CD4-positive, alpha-beta T cell treated with Interleukin-15 for 4 hours (primary cell): ENCODE measurements at regions not wholly inside any gene's neighbourhood (a gene's known extent, or its start where the extent isn't known, plus 50 kb on each side); places are given as distances from the start of the nearest gene placed in this dataset.

Source experiments
- DNase-seq: peaks from one replicate; pipeline ENCODE4 v3.0.0-alpha.2; 2020; ENCODE audit warnings: low spot score

DNA sequence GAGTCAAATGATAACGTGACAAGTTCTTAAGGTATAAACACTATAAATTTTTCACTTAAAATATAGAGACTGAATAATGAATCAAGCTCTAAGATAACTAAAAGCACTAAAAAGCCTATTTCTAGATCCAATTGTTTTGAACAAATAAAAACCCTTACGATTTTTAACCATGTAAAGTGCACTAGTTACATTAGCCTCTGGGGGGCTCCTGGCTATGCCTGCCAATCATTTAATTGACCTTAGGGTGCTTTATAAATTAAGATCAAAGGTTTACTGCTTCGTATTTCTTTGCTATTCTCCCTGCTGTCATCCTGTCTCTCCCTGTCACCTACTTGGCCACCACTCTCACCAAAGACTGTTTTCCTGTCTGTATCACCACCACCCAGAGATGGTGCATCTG is 133.4 kb downstream of the ESM1 start:
- no peak for DNase-seq

DNA sequence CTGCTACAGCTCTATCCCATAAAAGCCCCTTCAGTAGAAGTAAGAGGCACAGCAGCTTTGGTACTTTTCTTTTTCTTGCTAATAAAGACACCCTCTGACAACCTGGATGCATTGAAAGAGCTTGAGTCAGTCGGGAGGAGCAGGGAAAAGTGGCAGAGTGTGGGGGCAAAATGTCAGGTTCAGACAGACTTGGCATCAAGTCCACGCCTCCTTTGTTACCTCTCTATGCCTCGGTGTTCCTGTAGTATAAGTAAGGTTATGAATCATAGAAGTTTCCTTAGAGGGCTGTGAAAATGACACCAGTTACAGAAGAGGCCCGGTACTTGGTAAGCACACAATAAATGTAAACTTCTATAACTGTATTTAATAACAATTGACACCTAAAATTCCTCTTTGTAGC is 133.9 kb downstream of the ESM1 start:
- DNase-seq, result no peak

DNA sequence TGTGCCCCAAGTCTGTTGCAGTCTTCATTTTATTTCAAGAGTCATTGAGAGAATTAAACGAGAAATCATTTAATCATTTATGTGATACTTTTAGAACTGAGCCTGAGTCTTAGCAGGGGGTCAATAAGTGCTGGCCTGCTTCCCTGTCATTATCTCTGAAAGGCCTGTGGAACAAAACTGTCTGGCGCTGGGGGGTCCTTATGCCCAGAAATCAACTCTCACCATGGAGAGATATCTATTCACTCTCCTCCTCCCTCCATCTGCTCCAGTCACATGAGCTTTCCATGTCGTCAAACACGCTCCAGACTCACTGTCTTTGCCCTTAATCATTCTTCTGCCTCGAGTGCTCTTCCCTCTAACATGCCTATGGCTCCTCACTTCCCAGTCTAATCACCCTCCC is 136.8 kb downstream of the ESM1 start:
- DNase-seq, result no peak

DNA sequence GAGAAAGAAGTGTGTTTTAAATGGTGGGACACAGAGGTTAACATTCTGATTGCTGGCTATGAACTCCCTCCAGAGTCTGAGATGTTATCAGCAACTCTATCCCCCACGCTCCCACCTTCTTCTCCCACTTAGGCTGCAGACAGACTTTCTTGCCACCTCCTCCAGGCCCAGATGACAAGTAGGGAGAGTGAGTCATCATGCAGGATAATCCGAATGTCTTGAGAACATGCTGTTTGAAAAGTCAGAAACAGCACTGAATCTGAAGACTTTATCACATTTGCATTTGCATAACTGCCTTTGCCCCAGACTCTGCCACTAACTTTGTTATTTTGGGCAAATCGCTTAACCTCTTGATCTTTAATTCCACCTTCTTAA is 139.8 kb downstream of the ESM1 start:
- DNase-seq, result no peak

DNA sequence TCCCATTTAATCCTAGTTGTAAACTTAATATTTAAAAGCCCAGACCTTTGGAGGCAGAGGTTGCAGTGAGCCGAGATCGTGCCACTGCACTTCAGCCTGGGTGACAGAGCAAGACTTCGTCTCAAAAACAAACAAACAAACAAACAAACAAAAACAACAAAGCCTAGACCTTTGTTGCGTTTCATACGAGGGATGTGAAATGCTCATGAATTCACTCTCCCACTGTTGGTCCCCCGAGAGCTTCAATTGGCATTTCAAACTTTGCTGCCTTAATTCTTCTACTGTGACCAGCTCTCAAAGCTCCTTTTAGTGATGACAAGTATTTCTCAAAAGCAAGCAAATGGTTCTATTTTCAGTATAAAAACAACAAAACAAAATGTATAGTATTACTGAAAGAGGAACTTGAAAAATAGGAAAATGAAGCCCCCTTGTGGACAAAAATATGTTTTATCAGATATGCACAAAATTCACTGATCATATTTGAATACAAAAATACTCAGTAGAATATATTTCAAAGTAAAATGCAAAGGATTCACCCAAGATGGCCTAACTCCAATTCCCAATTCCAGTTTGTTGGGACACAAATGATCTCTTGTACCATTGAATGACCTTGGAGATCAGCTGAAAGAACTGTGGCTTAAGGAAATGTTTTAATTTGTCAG is 140.4 kb downstream of the ESM1 start:
- peak; percentile 59 for DNase-seq

DNA sequence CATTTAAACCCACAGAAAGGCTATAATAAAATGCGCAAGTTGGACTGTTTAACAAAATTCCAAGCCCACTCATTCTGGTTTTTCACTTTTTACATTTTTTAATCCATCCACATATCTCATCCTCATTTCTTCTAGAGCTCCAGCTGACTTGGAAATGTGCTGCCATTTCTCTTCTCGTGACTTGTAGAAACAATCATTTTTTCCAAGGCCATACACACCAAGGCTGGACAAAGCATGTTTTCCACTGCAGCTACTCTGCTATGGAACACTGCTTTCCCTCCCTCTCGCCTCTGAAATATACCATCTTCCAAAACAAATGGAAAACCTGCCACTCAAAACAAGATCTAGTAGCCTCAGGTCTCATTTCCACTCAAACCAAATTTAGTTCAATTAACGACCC is 141.1 kb downstream of the ESM1 start:
- DNase-seq, result no peak

DNA sequence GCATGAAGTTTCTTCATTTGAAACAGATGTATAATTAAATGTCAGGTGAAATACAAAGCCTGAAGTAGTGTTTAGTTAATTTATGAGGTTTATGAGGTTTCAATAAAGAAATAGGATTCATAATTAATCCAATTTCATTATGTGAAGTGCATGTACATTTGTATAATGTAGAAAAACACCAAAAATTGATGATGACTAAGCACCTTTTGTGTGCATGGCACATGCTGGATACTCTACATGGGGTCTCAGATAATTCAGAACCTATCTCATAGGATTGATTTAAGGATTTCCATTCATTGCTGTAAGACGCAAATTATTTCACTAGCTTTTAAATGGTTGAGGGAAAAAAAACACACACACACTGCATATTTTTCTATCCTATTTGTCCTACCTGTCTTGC is 143.9 kb downstream of the ESM1 start:
- DNase-seq, result no peak

DNA sequence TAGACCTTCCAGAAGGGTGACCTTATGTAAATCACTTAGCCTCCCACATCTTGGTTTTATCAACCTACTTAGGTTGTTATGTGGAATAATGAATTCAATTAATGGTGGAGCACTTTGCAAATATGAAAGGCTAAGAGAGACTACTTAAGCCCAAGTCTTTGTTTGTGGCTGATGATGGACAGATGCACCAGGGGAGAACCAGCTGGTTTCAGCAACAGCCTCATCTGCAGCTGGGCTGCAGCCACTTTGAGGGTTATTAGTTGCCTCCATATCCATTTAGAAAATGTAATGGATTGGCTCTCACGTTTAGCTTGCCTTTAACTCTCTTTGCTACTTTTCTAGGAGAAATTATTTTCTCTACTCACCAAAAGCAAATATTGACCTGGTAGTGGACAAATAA is 146.6 kb downstream of the ESM1 start:
- DNase-seq, result no peak

DNA sequence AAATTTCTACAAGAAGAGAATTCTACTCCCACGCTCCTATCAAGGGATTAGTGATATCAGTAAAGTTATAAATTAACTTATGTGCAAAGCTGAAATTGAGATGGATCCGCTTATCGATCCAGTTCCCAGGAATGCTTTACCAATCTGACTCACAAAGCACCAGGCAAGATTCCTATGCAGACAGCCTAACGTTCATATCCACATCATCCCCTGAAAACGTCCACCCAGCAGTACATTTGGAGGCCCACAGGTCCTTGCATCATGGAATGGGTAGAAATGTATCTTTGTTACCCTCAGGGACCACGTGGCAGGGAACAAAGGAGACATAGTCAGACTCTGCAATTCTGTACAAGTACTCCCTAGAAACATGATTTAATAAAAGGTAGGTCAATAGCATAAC is 147.4 kb downstream of the ESM1 start:
- DNase-seq, result no peak

DNA sequence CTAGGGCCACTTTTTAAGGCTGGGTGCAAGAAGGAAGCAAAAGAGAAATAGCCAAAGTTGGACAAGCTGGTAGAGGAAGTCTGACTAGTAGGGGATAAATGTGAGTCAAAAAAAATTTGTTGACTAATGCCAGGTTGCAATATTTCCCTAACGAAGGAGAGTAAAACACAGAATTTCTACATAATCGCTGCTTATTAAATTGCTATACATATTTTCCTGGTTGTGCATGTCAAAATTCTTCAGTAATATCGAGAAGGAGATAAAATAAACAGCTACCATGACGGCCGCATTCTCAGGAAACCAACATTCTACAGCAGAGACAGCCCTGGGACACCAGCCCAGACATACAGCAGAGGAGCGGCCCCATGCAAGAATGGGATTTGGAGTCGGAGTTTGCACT is 148.3 kb downstream of the ESM1 start:
- no peak for DNase-seq

DNA sequence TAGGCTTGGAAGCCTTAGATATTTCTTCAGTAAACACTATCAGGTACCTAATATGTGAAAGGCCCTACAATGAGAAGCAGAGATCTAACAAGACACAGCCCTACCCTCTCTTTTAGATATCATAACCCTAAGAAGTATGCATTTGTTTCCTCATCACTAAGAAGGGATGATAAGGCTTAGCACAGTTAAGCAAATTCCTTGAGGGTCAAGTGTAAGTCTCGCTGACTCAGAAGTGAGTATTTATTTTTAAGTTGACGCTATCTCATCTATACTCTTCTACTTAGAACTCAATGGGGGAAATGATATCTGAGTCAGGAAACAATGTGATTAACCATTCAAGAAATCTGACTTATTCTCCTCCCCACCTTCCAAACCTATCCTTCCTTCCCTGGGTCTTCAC is 149.7 kb downstream of the ESM1 start:
- no peak for DNase-seq

DNA sequence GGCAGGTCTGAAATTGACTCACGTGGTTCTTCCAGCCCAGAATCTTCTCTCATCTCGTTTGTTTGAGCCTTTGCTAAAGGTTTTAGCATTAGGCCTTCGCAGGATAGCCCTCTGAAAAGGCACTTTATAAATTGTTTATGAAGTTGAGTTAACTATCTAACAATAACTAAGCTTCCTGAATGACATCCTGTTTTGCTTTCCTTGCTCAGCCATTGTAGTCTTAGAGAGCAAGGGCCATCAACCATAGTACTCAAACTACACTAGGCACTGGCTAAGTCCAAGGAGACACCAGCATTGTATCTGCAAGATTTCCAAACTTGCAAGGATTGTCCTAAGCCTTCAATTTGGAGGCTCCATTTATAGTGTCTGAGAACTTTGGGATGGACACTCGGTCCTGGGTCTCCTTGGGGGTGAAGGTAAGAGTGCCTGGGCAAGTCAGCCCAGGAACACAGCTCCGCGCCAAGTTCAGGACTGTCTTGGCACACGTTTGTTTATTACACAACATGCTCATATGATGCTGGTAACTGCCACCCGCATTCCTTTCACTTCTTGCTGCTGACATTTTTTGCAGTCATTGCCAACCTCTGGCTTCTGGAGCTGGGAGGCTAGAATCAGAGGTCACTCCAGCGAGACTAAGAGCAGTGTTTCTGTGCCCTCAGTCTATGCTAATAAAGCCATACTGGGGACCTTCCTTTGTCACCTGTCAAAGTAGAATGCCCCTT is 151.1 kb downstream of the ESM1 start:
- no peak for DNase-seq

DNA sequence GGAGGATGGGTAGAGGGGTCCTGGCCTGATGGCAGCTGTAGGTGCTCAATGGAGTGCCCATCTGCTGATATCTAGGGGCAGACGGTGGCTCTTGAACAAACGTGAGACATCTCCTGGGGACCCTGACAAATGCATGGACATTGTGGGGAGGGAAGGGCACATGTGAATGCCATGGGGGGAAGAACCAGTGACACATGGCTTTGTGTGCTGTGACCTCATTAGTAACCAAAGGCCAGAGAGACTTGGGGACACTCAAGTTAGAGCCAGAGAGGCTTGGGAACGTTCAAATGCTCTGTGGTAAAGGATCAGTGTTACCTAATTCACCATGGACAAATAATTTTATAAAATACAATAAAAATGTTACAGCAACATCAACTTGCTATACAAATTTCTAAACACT is 151.8 kb downstream of the ESM1 start:
- no peak for DNase-seq

DNA sequence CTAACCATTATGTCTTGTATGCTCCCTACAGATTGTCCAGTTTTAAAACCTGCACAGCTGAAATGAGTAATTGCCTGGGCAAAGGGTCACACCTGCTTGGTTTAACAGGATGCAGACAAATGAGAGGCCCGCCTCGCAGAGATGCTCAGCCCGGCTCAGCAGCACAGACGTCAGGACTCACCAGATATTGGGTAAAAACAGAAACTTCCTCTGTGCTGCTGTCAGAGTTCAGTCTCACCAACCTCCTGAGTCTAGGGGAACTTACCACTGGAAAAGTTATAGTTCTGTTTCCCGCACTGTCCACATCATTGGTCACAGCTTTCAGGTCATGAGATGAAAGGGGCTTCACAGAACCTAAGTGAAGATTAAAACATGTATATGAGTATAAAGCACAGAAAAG is 152.5 kb downstream of the ESM1 start:
- DNase-seq, result no peak

DNA sequence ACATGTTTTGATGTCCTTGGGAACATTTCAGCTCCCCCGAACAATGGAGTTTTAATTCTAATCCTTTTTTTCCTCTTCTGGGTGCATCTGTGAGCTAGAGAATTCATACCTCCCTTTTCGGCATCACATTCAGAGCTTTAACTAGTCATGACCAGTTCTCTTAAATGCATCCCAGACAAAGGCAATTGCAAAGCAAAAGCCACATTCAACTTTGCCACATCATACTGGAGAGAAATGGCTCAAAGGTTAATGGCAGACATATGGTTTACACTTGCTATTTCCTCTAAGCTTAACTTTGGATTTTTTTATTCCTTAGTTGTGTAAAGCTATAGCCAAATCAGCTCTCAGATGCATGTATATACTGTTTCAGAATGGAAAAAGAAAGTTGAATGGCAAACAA is 153.3 kb downstream of the ESM1 start:
- no peak for DNase-seq

DNA sequence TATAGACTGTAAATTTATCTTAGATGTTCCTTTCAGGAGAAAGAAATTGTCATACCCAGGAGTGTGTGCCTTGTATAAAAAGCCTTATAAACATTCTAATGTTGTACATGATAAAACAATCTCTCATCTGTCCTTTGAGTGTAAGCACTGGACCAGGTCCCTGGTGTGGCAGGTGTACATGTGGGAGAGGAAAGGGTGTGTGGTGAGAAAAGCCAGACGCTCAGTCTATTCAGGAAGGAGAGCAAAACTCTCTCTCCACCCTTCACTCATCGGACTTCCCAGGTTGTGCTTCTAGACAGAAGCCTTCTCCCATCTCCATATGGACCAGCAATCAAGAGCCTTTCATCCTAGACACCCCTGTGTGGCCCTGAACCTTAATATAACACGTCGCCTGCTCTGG is 154.2 kb downstream of the ESM1 start:
- no peak for DNase-seq

DNA sequence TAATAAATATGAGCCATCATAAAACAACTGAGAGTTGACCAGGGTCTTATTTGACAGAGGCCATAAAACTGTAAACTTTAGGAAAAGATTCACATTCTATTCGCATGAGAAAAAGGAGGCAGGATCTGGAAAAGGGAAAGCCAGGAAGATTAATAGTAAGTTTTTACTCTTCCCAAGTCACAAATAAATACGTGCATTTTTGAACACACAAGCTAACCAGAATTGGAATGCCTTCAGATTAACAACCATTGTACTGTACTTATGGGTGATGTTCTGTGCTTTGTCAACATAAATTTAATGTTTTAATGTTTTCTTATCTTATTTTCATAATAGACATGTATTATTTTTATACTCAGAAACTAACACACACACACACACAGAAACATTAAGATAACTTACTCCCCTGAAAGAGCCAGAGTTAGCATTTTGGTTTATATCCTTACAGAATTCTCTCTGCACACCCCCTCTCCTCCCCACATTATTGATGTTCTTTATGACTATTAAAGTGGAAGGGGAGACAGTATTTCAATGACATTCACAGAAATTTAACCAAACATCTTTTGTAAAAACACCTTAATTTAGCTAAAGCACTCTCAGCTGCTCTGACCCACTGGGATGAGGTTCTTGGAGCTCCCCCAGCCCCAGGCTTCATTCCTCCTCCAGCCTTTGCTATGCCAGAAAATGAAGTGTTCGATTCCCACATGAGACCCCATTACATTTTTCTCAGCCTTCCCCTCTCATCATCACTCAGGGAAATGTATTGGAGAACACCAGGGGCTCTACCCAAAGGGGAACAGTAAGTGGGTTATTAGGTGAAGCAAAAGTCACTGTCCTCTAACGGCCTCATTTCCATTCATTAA is 155.5 kb downstream of the ESM1 start:
- no peak for DNase-seq

DNA sequence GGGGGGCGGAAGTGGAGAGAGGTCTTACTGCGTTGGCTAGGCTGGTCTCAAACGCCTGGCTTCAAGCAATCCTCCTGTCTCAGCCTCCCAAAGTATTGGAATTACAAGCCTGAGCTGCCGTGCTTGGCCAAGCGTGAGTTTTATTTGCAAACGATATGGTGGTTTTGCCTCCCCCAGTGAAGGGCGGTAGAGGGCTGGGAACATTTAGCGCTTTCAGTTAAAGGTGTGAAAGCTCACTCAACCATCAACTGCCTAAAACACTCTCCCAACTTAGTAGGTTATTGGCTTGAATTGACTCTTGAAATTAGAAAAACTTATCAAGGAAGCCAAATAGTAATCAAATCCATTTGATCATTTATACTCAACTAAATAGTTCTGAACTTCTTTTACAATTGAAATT is 156.3 kb downstream of the ESM1 start:
- no peak for DNase-seq

DNA sequence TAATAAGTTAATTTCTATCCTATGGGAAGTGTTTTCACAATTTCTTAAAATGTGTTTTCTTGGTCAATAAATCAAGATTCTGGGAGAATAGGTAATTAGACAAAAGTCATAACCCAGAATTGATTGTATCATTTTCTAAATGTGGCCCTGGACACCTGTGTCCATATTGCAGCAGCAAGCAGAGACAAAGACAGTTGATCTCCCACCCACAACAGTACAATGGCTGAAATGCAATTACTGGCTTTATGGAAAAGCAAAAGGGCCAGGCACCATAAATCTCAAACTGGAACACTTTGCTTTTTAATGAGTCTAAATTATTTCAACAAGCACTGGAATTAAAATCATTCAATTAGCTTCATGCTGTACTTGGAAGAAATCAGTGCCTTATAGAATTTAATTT is 157.2 kb downstream of the ESM1 start:
- no peak for DNase-seq

DNA sequence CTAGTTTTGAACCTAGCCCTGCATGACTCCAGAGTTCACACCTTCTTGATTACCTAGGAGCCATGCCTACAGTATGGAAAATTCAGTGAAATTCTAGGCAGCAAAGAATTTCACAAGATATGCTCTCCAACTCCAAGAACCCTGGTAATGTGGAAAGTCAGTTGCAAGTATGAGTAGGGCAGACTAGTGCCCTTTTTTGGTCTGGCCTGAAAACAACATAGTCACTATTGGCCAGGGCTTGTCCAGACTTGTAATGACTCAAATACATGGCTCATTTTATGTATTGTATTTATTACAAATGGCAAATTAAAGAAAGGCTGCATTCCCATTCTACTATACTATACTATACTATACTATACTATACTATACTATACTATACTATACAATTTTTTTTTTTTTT is 160.4 kb downstream of the ESM1 start:
- DNase-seq, result no peak

DNA sequence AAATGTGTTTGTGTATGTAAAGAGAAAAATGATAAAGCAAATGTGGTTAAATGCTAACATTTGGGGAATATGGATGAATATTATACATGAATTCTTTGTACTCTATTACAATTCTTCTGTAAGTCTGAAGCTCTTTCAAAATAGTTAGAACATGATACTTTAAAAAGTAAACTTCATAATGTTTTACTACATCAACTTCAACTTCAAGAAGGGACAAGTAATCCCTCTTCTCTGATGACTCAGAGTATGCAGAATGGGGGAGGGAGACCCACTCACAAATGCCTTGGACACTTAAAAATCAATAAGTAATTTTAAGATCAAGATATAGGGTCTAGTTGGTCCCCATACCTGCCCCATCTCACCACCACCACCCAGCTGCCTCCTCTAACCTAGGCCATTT is 162.4 kb downstream of the ESM1 start:
- no peak for DNase-seq

DNA sequence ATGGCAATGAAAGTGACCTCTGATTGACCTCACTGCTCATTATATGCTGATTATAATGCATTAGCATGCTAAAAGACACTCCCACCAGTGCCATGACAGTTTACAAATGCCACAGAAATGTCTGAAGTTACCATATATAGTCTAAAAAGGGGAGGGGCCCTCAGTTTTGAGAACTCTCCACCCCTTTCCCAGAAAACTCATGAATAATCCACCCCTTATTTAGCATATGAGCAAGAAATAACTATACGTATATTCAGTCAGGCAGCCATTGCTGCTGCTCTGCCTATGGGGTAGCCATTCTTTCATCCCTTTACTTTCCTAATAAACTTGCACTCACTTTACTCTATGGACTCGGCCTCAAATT is 163.1 kb downstream of the ESM1 start:
- no peak for DNase-seq
